HepG2 (cell line): ENCODE measurements at regions not wholly inside any gene's neighbourhood (a gene's known extent, or its start where the extent isn't known, plus 50 kb on each side); places are given as distances from the start of the nearest gene placed in this dataset.

Experiments
- ATAC-seq: fragments of 200-7000 bp; cut with Tn5 transposase; 3 replicates; pipeline ENCODE4 v1.9.1; 2020; ENCODE audit warnings: mild to moderate bottlenecking, moderate library complexity
- BruUV-seq: library from RNA; stranded (reverse); fragments of 400-500 nt; replicated peaks from 2 replicates; lab custom pipeline; 2021; lab: Mats Ljungman, UMichigan
- CTCF ChIA-PET: fragments of 300-600 bp; formaldehyde crosslinking; extraction: SDS; loops from one replicate; lab custom pipeline; 2021; ENCODE audit warnings: low total read pairs, inconsistent platforms, low intra/inter-chr PET ratio; lab: Yijun Ruan, JAX
- POLR2A ChIA-PET: fragments of 350-600 bp; sonication (Branson Sonifier 250); formaldehyde crosslinking; loops from one replicate; lab custom pipeline; 2020; ENCODE audit warnings: antibody characterized with exemption, inconsistent platforms; lab: Yijun Ruan, JAX
- DNase-seq: peaks from one replicate; pipeline ENCODE4 v3.0.0-alpha.2; 2015; ENCODE audit warnings: low spot score
- FAIRE-seq: peaks from 3 replicates; lab custom pipeline; 2011; peaks lifted over from hg19 to GRCh38; lab: Jason Lieb, UNC
- H2AFZ ChIP-seq: one replicate; pipeline ENCODE4 v1.6.1; 2011; ENCODE audit warnings: low read length, inconsistent platforms
- H3K27ac ChIP-seq: fragments of 300-600 bp; 3 replicates; pipeline ENCODE4 v1.8.0; 2011; ENCODE audit warnings: mixed run types, mild to moderate bottlenecking, mixed read lengths, low read length, inconsistent platforms; ENCODE audit not compliant: insufficient read depth; ENCODE audit errors: extremely low read length
- H3K27me3 ChIP-seq, 2 experiments: fragments of 200-600 bp in 1 of 2; 2 replicates in 1 of 2; 3 replicates in 1 of 2; pipeline versions ENCODE4 v1.6.0 to v1.8.0; 2011; ENCODE audit warnings: low read length in 2 of 2, mild to moderate bottlenecking in 2 of 2, moderate library complexity in 2 of 2, inconsistent platforms in 1 of 2; ENCODE audit not compliant: insufficient read depth in 2 of 2, control insufficient read depth in 1 of 2
- H3K36me3 ChIP-seq, 2 experiments: fragments of 200-600 bp in 1 of 2; replicated peaks in 1 of 2; 2 replicates in 1 of 2; 3 replicates in 1 of 2; pipeline versions ENCODE4 v1.5.1 to v1.8.0; 2011; ENCODE audit warnings: low read length in 2 of 2, inconsistent platforms in 1 of 2; ENCODE audit not compliant: insufficient read depth in 2 of 2, control insufficient read depth in 1 of 2
- H3K4me1 ChIP-seq: 2 replicates; pipeline ENCODE4 v1.5.1; 2012; ENCODE audit warnings: low read length, inconsistent platforms; ENCODE audit not compliant: insufficient read depth
- H3K4me2 ChIP-seq: 2 replicates; pipeline ENCODE4 v1.6.0; 2011; ENCODE audit warnings: low read depth, low read length, inconsistent platforms
- H3K4me3 ChIP-seq, 3 experiments: fragments of 200-600 bp in 1 of 3; sonication (generic), shearing (Covaris generic) in 1 of 3; replicated peaks in 1 of 3; 2 replicates each; pipeline ENCODE4 v1.5.1; 2011 to 2016; ENCODE audit warnings: low read length in 3 of 3, inconsistent platforms in 2 of 3, low read depth in 2 of 3, mild to moderate bottlenecking in 2 of 3, control low read depth in 1 of 3, mixed read lengths in 1 of 3; ENCODE audit not compliant: insufficient read depth in 1 of 3
- H3K79me2 ChIP-seq: one replicate; pipeline ENCODE4 v1.6.1; 2011; ENCODE audit warnings: low read length, inconsistent platforms; ENCODE audit not compliant: insufficient read depth
- H3K9ac ChIP-seq: 2 replicates; pipeline ENCODE4 v1.6.0; 2011; ENCODE audit warnings: mild to moderate bottlenecking, low read depth, low read length, inconsistent platforms; ENCODE audit not compliant: insufficient read depth
- H3K9me3 ChIP-seq: 2 replicates; pipeline ENCODE4 v1.5.1; 2012; ENCODE audit warnings: mild to moderate bottlenecking, low read length
- H4K20me1 ChIP-seq: 2 replicates; pipeline ENCODE4 v1.6.0; 2011; ENCODE audit warnings: inconsistent platforms, mild to moderate bottlenecking, low read length, moderate library complexity; ENCODE audit not compliant: insufficient read depth
- ARID2 ChIP-seq: sonication (generic); formaldehyde crosslinking; IDR thresholded peaks from 2 replicates; pipeline ENCODE4 v1.8.1; 2022; ENCODE audit warnings: mild to moderate bottlenecking, missing genetic modification reagents, borderline replicate concordance
- ATM ChIP-seq: fragments of 450-650 bp; IDR thresholded peaks from 2 replicates; pipeline ENCODE4 v1.7.1; 2017; ENCODE audit warnings: mild to moderate bottlenecking, borderline replicate concordance
- CBFB ChIP-seq: sonication (generic); formaldehyde crosslinking; IDR thresholded peaks from 2 replicates; pipeline ENCODE4 v1.4.0; 2020; ENCODE audit warnings: missing genetic modification reagents
- CCAR2 ChIP-seq: fragments of 200-400 bp; formaldehyde crosslinking; optimal IDR thresholded peaks from 2 replicates; pipeline ENCODE3; 2018; ENCODE audit warnings: low read depth, mild to moderate bottlenecking, low read length, moderate library complexity
- HOXA9 ChIP-seq: sonication (generic); formaldehyde crosslinking; IDR thresholded peaks from 2 replicates; pipeline ENCODE4 v1.8.1; 2022; ENCODE audit warnings: missing genetic modification reagents, mild to moderate bottlenecking, moderate library complexity, borderline replicate concordance
- MAZ ChIP-seq, 2 experiments: sonication (generic) in 1 of 2; formaldehyde crosslinking in 1 of 2; IDR thresholded peaks; 2 replicates each; pipeline versions ENCODE4 v1.5.0 to v1.6.1; 2012 to 2020; ENCODE audit warnings: low read depth in 2 of 2, mild to moderate bottlenecking in 2 of 2, borderline replicate concordance in 1 of 2, improper control_type of control experiment in 1 of 2, low read length in 1 of 2, missing genetic modification reagents in 1 of 2, moderate library complexity in 1 of 2
- MIXL1 ChIP-seq: IDR thresholded peaks from 2 replicates; pipeline ENCODE4 v1.6.1; 2016
- SOX13 ChIP-seq, 3 experiments: fragments of 450-650 bp in 1 of 3; sonication (generic) in 1 of 3; formaldehyde crosslinking in 1 of 3; IDR thresholded peaks in 2 of 3; conservative IDR thresholded peaks in 1 of 3; 2 replicates each; pipeline versions ENCODE4 v1.5.0 to v1.6.1; 2016 to 2020; ENCODE audit warnings: antibody characterized with exemption in 1 of 3, mild to moderate bottlenecking in 1 of 3, missing compliant biosample characterization in 1 of 3, missing genetic modification reagents in 1 of 3, moderate library complexity in 1 of 3
- THAP11 ChIP-seq: IDR thresholded peaks from 2 replicates; pipeline ENCODE4 v1.6.1; 2016; ENCODE audit warnings: missing biosample characterization, missing genetic modification reagents
- ZMAT3 ChIP-seq: sonication (generic); formaldehyde crosslinking; conservative IDR thresholded peaks from 2 replicates; pipeline ENCODE4 v1.7.0; 2021; ENCODE audit warnings: missing genetic modification reagents
- ZNF558 ChIP-seq: sonication (generic); formaldehyde crosslinking; IDR thresholded peaks from 2 replicates; pipeline ENCODE4 v1.9.0; 2022; ENCODE audit warnings: mild to moderate bottlenecking, missing genetic modification reagents, borderline replicate concordance
- ZNF562 ChIP-seq: sonication (generic); formaldehyde crosslinking; IDR thresholded peaks from 2 replicates; pipeline ENCODE4 v1.8.0; 2022; ENCODE audit warnings: missing genetic modification reagents, borderline replicate concordance
- WGBS: methylation state at CpG from one replicate; pipeline ENCODE4 v1.1.6; 2017; ENCODE audit warnings: low lambda C conversion rate; 5-methylcytosine and 5-hydroxymethylcytosine counted together
- in situ Hi-C: cut with HindIII; loops from 2 replicates; pipeline ENCODE4 v1.10.0; 2017; ENCODE audit warnings: low pct_unique_long_range_greater_than_20kb; ENCODE audit not compliant: extremely low pct_ligation_motif_present
- intact Hi-C: fragments of 100-400 bp; cut with micrococcal nuclease; formaldehyde crosslinking; loops from one replicate; pipeline ENCODE4 v1.10.0; 2022; ENCODE audit not compliant: unreplicated experiment
- TF ChIP-seq, protein P1 (sequence below): sonication (generic); formaldehyde crosslinking; IDR thresholded peaks from 2 replicates; pipeline ENCODE4 v1.5.0; 2020; ENCODE audit warnings: mild to moderate bottlenecking, missing genetic modification reagents
- TF ChIP-seq, protein P2 (sequence below): sonication (generic); formaldehyde crosslinking; IDR thresholded peaks from 2 replicates; pipeline ENCODE4 v1.4.0; 2020; ENCODE audit warnings: missing genetic modification reagents
- TF ChIP-seq, protein P3 (sequence below): sonication (generic); formaldehyde crosslinking; IDR thresholded peaks from 2 replicates; pipeline ENCODE4 v1.4.0; 2020; ENCODE audit warnings: missing genetic modification reagents
- TF ChIP-seq, protein P4 (sequence below): sonication (generic); formaldehyde crosslinking; IDR thresholded peaks from 2 replicates; pipeline ENCODE4 v1.5.1; 2020; ENCODE audit warnings: missing genetic modification reagents, mild to moderate bottlenecking, borderline replicate concordance

DNA sequence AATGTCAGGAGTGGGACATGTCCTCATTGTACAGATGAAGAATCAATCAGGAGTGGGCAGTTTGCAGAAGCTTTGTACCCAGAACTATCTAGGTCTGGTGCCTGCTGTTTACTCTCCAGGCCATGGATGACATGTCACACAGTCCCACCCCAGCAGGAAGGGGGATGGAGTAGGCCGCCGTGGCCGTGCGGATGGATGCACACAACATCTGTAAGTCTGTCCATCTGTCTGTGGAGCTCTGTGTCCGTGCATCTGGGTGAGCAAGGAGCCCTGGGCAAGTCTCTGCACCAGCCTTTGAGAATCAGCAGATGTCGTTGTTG, 311.5 kb upstream of the IRX4 start (continued):
- TF ChIP-seq, protein P1, sequence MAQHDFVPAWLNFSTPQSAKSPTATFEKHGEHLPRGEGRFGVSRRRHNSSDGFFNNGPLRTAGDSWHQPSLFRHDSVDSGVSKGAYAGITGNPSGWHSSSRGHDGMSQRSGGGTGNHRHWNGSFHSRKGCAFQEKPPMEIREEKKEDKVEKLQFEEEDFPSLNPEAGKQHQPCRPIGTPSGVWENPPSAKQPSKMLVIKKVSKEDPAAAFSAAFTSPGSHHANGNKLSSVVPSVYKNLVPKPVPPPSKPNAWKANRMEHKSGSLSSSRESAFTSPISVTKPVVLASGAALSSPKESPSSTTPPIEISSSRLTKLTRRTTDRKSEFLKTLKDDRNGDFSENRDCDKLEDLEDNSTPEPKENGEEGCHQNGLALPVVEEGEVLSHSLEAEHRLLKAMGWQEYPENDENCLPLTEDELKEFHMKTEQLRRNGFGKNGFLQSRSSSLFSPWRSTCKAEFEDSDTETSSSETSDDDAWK: no peak

DNA sequence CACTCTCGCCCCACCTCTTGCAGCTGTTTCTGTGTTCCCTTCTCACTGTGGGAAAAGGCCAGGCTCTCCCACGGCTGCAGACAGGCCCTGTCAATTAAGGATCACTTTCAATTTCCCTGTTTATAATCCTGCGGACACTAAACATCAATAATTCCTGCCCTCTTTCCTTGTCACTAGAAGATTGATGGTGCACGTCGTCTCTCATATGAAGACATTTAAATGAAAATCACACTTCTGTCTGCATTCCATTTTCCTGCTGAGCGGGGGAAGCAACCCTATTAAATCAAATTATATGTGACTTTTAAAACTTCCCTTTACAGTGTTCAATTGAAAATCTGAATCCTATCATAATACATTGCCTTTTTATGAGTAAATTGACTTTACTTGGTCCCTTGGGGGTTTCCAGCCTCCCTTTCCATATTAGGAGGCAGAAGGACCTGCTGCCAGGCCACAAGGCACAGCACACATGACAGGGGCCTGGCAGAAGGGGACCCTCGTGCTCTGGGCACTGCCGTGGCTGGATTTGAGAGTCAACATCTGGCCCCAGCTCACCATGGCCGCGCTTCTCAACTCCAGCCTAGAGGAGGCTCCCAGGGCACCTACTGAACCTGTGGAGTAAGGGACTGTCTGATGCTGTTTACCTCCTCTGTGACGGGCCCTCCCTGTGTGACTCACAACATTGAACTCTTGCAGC, 311.0 kb upstream of the IRX4 start:
- ATAC-seq (no peak), FAIRE-seq (no peak), DNase-seq (no peak)
- peaks cover 9% of the 10 kb centered on the region; the same call in 1 of the 2 replicates for H3K9me3 ChIP-seq
- H3K36me3 ChIP-seq: no peaks in the 10 kb centered on the region
- ChIA-PET POLR2A (no interaction called here), CTCF (no interaction called here)
- no TSS peak for BruUV-seq
- H3K9ac ChIP-seq: no peak overlapping the region
- in situ Hi-C loops (no loop called here), intact Hi-C loops (no loop called here)
- WGBS: 12% methylated on average over 6 of the region's 11 CpGs
- H3K79me2 ChIP-seq: no peaks in the 10 kb centered on the region
- no peak overlapping the region for H3K27ac ChIP-seq
- H3K4me2 ChIP-seq: no peak overlapping the region
- H3K4me3 ChIP-seq: no peak overlapping the region
- no peak overlapping the region for H2AFZ ChIP-seq
- H4K20me1 ChIP-seq: no peaks in the 10 kb centered on the region
- peaks cover 0 to 19% of the 10 kb centered on the region in 2 experiments; a peak in 3 of 5 replicates for H3K27me3 ChIP-seq
- H3K4me1 ChIP-seq: no peaks in the 10 kb centered on the region
- no peak for TF ChIP-seq HOXA9
- no peak for TF ChIP-seq ZNF558 (CRISPR knock-in tag)
- no peak for TF ChIP-seq ZNF562 (CRISPR knock-in tag)
- TF ChIP-seq ZMAT3 (CRISPR knock-in tag): no peak
- TF ChIP-seq, protein P2, sequence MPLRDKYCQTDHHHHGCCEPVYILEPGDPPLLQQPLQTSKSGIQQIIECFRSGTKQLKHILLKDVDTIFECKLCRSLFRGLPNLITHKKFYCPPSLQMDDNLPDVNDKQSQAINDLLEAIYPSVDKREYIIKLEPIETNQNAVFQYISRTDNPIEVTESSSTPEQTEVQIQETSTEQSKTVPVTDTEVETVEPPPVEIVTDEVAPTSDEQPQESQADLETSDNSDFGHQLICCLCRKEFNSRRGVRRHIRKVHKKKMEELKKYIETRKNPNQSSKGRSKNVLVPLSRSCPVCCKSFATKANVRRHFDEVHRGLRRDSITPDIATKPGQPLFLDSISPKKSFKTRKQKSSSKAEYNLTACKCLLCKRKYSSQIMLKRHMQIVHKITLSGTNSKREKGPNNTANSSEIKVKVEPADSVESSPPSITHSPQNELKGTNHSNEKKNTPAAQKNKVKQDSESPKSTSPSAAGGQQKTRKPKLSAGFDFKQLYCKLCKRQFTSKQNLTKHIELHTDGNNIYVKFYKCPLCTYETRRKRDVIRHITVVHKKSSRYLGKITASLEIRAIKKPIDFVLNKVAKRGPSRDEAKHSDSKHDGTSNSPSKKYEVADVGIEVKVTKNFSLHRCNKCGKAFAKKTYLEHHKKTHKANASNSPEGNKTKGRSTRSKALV: no peak
- no peak for TF ChIP-seq CBFB (CRISPR knock-in tag)
- no peak for TF ChIP-seq THAP11
- no peak for TF ChIP-seq ATM
- TF ChIP-seq ARID2 (CRISPR knock-in tag): no peak
- TF ChIP-seq MAZ (IDR thresholded peaks at IDR 0.05; ENCODE audit: borderline replicate concordance, low read depth, low read length): no peak
- TF ChIP-seq MAZ (CRISPR knock-in tag; IDR thresholded peaks at IDR 0.05; ENCODE audit: low read depth): no peak
- TF ChIP-seq, protein P3, sequence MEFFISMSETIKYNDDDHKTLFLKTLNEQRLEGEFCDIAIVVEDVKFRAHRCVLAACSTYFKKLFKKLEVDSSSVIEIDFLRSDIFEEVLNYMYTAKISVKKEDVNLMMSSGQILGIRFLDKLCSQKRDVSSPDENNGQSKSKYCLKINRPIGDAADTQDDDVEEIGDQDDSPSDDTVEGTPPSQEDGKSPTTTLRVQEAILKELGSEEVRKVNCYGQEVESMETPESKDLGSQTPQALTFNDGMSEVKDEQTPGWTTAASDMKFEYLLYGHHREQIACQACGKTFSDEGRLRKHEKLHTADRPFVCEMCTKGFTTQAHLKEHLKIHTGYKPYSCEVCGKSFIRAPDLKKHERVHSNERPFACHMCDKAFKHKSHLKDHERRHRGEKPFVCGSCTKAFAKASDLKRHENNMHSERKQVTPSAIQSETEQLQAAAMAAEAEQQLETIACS (CRISPR knock-in tag): no peak
- TF ChIP-seq, protein P4, sequence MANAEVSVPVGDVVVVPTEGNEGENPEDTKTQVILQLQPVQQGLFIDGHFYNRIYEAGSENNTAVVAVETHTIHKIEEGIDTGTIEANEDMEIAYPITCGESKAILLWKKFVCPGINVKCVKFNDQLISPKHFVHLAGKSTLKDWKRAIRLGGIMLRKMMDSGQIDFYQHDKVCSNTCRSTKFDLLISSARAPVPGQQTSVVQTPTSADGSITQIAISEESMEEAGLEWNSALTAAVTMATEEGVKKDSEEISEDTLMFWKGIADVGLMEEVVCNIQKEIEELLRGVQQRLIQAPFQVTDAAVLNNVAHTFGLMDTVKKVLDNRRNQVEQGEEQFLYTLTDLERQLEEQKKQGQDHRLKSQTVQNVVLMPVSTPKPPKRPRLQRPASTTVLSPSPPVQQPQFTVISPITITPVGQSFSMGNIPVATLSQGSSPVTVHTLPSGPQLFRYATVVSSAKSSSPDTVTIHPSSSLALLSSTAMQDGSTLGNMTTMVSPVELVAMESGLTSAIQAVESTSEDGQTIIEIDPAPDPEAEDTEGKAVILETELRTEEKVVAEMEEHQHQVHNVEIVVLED (CRISPR knock-in tag): no peak
- no peak for TF ChIP-seq SOX13 (IDR thresholded peaks at IDR 0.05)
- TF ChIP-seq SOX13 (CRISPR knock-in tag; conservative IDR thresholded peaks at IDR 0.05 in 1 of 2, IDR thresholded peaks at IDR 0.05 in 1 of 2): no peak
- TF ChIP-seq CCAR2: no peak
- TF ChIP-seq MIXL1: no peak
